ENCODE measurements at regions not wholly inside any gene's neighbourhood (a gene's known extent, or its start where the extent isn't known, plus 50 kb on each side); places are given as distances from the start of the nearest gene placed in this dataset.

- ATAC-seq, result no peak
- Histone ChIP-seq H3K4me1 (no peaks in the 10 kb centered on the region), H3K27me3 (no peaks in the 10 kb centered on the region), H3K36me3 (no peaks in the 10 kb centered on the region), H3K4me3 (no peak overlapping the region), H3K27ac (no peak overlapping the region), H3K9me3 (no peaks in the 10 kb centered on the region)
- intact Hi-C loops (cut with DNase I), result no loop called here
- TF ChIP-seq CTCF (IDR thresholded peaks at IDR 0.05), result no peak
- DNase-seq, result no peak
Measured at GRCh38 chr6:91653895-91654294, 1067.0 kb upstream of the MAP3K7 start.

- DNase-seq (no peak), ATAC-seq (no peak)
- Histone ChIP-seq H3K4me1 (no peaks in the 10 kb centered on the region), H3K4me3 (no peak overlapping the region), H3K27me3 (no peaks in the 10 kb centered on the region), H3K9me3 (no peaks in the 10 kb centered on the region), H3K36me3 (no peaks in the 10 kb centered on the region), H3K27ac (no peak overlapping the region)
- TF ChIP-seq CTCF (IDR thresholded peaks at IDR 0.05), result no peak
- intact Hi-C loops (cut with DNase I), result no loop called here
Measured at GRCh38 chr6:91653076-91653723, 1066.3 kb upstream of the MAP3K7 start.

GRCh38 chr6:91646649-91647048, 1059.8 kb upstream of the MAP3K7 start:
- Histone ChIP-seq H3K27ac (no peak overlapping the region), H3K9me3 (no peaks in the 10 kb centered on the region), H3K36me3 (no peaks in the 10 kb centered on the region), H3K27me3 (no peaks in the 10 kb centered on the region), H3K4me1 (no peaks in the 10 kb centered on the region), H3K4me3 (no peak overlapping the region)
- no peak for TF ChIP-seq CTCF (IDR thresholded peaks at IDR 0.05)
- no peak for DNase-seq
- ATAC-seq, result no peak
- intact Hi-C loops (cut with DNase I), result no loop called here

GRCh38 chr6:91645811-91646210, 1058.9 kb upstream of the MAP3K7 start:
- no peak for TF ChIP-seq CTCF (IDR thresholded peaks at IDR 0.05)
- no peaks in the 10 kb centered on the region for H3K36me3 ChIP-seq
- no peak overlapping the region for H3K27ac ChIP-seq
- no peak for ATAC-seq
- H3K9me3 ChIP-seq, result no peaks in the 10 kb centered on the region
- DNase-seq, result no peak
- no peaks in the 10 kb centered on the region for H3K27me3 ChIP-seq
- no peak overlapping the region for H3K4me3 ChIP-seq
- no peaks in the 10 kb centered on the region for H3K4me1 ChIP-seq
- intact Hi-C loops (cut with DNase I), result no loop called here

GRCh38 chr6:91637217-91637616, 1050.3 kb upstream of the MAP3K7 start:
- Histone ChIP-seq H3K4me3 (no peak overlapping the region), H3K27ac (no peak overlapping the region), H3K36me3 (no peaks in the 10 kb centered on the region), H3K9me3 (no peaks in the 10 kb centered on the region), H3K27me3 (no peaks in the 10 kb centered on the region), H3K4me1 (no peaks in the 10 kb centered on the region)
- intact Hi-C loops (cut with DNase I), result no loop called here
- no peak for DNase-seq
- no peak for ATAC-seq
- TF ChIP-seq CTCF (IDR thresholded peaks at IDR 0.05), result no peak

- no peak for ATAC-seq
- Histone ChIP-seq H3K36me3 (no peaks in the 10 kb centered on the region), H3K27ac (no peak overlapping the region), H3K9me3 (no peaks in the 10 kb centered on the region), H3K27me3 (no peaks in the 10 kb centered on the region), H3K4me1 (no peaks in the 10 kb centered on the region), H3K4me3 (no peak overlapping the region)
- intact Hi-C loops (cut with DNase I), result no loop called here
- TF ChIP-seq CTCF (IDR thresholded peaks at IDR 0.05), result no peak
- no peak for DNase-seq
Measured at GRCh38 chr6:91634791-91635190, 1047.9 kb upstream of the MAP3K7 start.

All from upper lobe of right lung (tissue), 1 donor.